ENCODE measurements at regions not wholly inside any gene's neighbourhood (a gene's known extent, or its start where the extent isn't known, plus 50 kb on each side); places are given as distances from the start of the nearest gene placed in this dataset.

- peaks cover 3 to 15% (median 12%) of the 10 kb centered on the region in 4 donors for H3K4me1 ChIP-seq (ENCODE audit: control insufficient read depth in 4 of 4, insufficient read depth in 4 of 4, low read length in 3 of 4)
- no peak overlapping the region for H3K27ac ChIP-seq (ENCODE audit: low read depth in 1 of 2, low read length in 2 of 2)
- WGBS = 87% methylated on average over 6 of the region's 6 CpGs
These were observed 136.2 kb upstream of the SHH start for GRCh38 chr7:155948423-155948822.

GRCh38 chr7:155947051-155947450 lies 134.8 kb upstream of the SHH start:
- Histone ChIP-seq H3K9ac (ENCODE audit: low read depth in 1 of 2, low read length in 2 of 2) (no peak overlapping the region), H3K27ac (ENCODE audit: low read depth in 1 of 2, low read length in 2 of 2) (no peak overlapping the region), H3K9me3 (ENCODE audit: control insufficient read depth in 4 of 4, low read length in 3 of 4) (no peaks in the 10 kb centered on the region), H3K4me1 (ENCODE audit: control insufficient read depth in 4 of 4, insufficient read depth in 4 of 4, low read length in 3 of 4) (peaks cover under 1 to 12% (median 7%) of the 10 kb centered on the region in 4 donors), H3K36me3 (ENCODE audit: control insufficient read depth in 4 of 4, insufficient read depth in 3 of 4, low read depth in 1 of 4, low read length in 3 of 4) (no peaks in the 10 kb centered on the region), H3K4me3 (ENCODE audit: low read depth in 1 of 3, low read length in 3 of 3) (no peak overlapping the region), H3K27me3 (ENCODE audit: control insufficient read depth in 4 of 4, insufficient read depth in 4 of 4, low read length in 3 of 4) (peaks cover 0 to 2% (median 0%) of the 10 kb centered on the region in 4 donors)
- TF ChIP-seq EGR1 (IDR thresholded peaks at IDR 0.05; ENCODE audit: low read depth in 2 of 2) (no peak), RXRA (IDR thresholded peaks at IDR 0.05) (no peak), NR2F2 (IDR thresholded peaks at IDR 0.05) (no peak), FOXA2 (IDR thresholded peaks at IDR 0.05) (no peak), JUND (IDR thresholded peaks at IDR 0.05) (no peak), SP1 (IDR thresholded peaks at IDR 0.05) (no peak), RAD21 (IDR thresholded peaks at IDR 0.05) (no peak), GABPA (IDR thresholded peaks at IDR 0.05 in 1 of 2, conservative IDR thresholded peaks at IDR 0.05 in 1 of 2) (no peak), CTCF (IDR thresholded peaks at IDR 0.05; ENCODE audit: low read depth, low read length, missing input control) (no peak), YY1 (IDR thresholded peaks at IDR 0.05) (no peak), TAF1 (conservative IDR thresholded peaks at IDR 0.05) (no peak), HNF4A (conservative IDR thresholded peaks at IDR 0.05) (no peak), HNF4G (IDR thresholded peaks at IDR 0.05) (no peak), REST (IDR thresholded peaks at IDR 0.05) (no peak), FOXA1 (IDR thresholded peaks at IDR 0.05) (no peak)
- TF ChIP-seq, protein P1, sequence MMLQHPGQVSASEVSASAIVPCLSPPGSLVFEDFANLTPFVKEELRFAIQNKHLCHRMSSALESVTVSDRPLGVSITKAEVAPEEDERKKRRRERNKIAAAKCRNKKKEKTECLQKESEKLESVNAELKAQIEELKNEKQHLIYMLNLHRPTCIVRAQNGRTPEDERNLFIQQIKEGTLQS (IDR thresholded peaks at IDR 0.05) = no peak
- TF ChIP-seq, protein P2, sequence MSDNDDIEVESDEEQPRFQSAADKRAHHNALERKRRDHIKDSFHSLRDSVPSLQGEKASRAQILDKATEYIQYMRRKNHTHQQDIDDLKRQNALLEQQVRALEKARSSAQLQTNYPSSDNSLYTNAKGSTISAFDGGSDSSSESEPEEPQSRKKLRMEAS (IDR thresholded peaks at IDR 0.05) = no peak
- TF ChIP-seq, protein P3, sequence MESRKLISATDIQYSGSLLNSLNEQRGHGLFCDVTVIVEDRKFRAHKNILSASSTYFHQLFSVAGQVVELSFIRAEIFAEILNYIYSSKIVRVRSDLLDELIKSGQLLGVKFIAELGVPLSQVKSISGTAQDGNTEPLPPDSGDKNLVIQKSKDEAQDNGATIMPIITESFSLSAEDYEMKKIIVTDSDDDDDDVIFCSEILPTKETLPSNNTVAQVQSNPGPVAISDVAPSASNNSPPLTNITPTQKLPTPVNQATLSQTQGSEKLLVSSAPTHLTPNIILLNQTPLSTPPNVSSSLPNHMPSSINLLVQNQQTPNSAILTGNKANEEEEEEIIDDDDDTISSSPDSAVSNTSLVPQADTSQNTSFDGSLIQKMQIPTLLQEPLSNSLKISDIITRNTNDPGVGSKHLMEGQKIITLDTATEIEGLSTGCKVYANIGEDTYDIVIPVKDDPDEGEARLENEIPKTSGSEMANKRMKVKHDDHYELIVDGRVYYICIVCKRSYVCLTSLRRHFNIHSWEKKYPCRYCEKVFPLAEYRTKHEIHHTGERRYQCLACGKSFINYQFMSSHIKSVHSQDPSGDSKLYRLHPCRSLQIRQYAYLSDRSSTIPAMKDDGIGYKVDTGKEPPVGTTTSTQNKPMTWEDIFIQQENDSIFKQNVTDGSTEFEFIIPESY (IDR thresholded peaks at IDR 0.05) = no peak
- 93% methylated on average over 6 of the region's 6 CpGs for WGBS
- DNase-seq (ENCODE audit: low spot score) = no peak

More at GRCh38 chr7:155948423-155948822, 136.2 kb upstream of the SHH start:
- no peaks in the 10 kb centered on the region for H3K9me3 ChIP-seq (ENCODE audit: control insufficient read depth in 4 of 4, low read length in 3 of 4)
- H3K36me3 ChIP-seq (ENCODE audit: control insufficient read depth in 4 of 4, insufficient read depth in 3 of 4, low read depth in 1 of 4, low read length in 3 of 4) = no peaks in the 10 kb centered on the region
- TF ChIP-seq, protein P1 (IDR thresholded peaks at IDR 0.05) = no peak
- H3K27me3 ChIP-seq (ENCODE audit: control insufficient read depth in 4 of 4, insufficient read depth in 4 of 4, low read length in 3 of 4) = peaks cover 0 to 2% (median 0%) of the 10 kb centered on the region in 4 donors
- H3K9ac ChIP-seq (ENCODE audit: low read depth in 1 of 2, low read length in 2 of 2) = no peak overlapping the region
- no peak overlapping the region for H3K4me3 ChIP-seq (ENCODE audit: low read depth in 1 of 3, low read length in 3 of 3)
- DNase-seq (ENCODE audit: low spot score) = no peak
